RPMI8226 (cell line): ENCODE measurements at regions not wholly inside any gene's neighbourhood (a gene's known extent, or its start where the extent isn't known, plus 50 kb on each side); places are given as distances from the start of the nearest gene placed in this dataset.

Experiments used
- DNase-seq: peaks from one replicate; pipeline ENCODE4 v3.0.0-alpha.2; 2015

- no peak for DNase-seq
These were observed 53.5 kb upstream of the ACSL1 start for GRCh38 chr4:184879271-184879670.

GRCh38 chr4:184882276-184882675, 56.5 kb upstream of the ACSL1 start:
- no peak for DNase-seq

DNA sequence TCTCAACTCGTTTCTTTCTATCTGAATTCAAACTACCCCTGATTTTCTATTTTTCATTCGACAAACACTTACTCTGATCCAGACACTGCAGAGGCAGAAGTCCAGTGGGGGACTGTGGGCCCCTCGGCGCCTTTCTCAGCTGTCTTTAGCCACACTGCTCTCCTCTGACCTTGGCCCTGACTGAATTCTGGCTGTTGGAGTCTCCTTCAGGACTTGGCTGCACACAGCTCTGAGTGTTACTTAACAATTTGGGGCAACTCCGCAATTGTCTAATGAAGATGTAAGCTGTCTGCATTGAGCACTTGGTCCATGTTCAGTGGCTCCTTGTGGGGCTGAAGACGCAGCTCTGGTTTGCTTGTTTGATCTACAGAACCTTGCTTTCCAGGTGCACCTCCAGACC, 57.3 kb upstream of the ACSL1 start:
- DNase-seq, result no peak

DNA sequence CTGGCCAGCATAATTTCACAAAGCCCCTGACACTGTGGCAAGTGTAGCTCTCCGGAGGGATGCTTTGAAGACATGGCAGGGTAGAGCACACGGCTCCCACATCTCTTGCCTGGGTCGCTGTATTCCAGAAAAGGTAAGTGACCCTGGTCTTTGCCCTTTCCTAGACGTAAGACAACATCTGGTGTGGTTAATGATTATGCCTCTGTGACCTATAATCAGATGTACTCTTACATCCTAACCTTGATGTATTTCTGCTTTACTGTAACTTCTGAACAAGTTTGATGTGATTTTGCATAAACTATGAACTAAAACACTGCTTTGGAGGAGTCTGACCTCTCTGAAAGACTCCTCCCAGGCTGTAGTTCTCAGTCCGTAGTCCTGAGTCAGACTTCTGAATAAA, 59.1 kb upstream of the ACSL1 start:
- DNase-seq, result no peak

DNA sequence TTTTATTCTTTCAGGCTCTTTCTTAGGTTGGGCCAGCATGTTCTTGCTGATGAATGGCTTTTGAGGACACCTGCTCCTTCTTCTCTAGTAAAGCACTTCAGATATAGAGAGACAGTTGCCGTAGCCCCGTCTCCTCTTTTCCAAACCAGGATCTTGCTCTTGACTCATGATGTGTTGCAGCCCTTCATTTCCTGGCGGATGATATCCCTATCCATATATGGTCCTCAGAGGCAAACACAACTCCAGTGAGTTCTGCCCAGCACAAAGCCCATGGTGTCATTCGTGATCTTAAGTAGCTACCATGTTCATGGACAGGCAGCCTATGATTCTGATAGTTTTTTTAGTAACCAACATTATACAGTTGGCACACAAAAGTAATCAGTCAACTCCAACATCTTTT, 59.8 kb upstream of the ACSL1 start:
- no peak for DNase-seq

GRCh38 chr4:184887333-184887732, 61.6 kb upstream of the ACSL1 start:
- no peak for DNase-seq

DNA sequence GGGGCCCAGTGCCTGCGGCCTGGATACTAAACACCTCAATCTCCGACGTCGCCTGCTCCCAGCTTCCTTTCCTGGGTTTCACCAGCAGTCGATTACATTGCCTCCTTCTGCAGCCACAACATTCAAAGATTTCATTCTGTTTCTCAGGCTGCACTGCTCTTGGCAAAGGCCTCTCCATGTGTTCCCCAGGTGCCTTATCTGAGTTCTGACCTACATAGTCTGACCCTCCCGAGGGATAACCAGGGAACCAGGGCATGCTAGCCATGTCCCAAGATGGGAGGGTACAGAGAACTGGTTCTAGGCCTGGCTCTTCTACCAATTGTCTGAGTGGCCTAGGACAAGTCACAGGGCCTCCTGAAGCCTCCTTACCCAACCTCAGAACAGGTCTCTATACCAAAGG, 62.2 kb upstream of the ACSL1 start:
- DNase-seq, result no peak

DNA sequence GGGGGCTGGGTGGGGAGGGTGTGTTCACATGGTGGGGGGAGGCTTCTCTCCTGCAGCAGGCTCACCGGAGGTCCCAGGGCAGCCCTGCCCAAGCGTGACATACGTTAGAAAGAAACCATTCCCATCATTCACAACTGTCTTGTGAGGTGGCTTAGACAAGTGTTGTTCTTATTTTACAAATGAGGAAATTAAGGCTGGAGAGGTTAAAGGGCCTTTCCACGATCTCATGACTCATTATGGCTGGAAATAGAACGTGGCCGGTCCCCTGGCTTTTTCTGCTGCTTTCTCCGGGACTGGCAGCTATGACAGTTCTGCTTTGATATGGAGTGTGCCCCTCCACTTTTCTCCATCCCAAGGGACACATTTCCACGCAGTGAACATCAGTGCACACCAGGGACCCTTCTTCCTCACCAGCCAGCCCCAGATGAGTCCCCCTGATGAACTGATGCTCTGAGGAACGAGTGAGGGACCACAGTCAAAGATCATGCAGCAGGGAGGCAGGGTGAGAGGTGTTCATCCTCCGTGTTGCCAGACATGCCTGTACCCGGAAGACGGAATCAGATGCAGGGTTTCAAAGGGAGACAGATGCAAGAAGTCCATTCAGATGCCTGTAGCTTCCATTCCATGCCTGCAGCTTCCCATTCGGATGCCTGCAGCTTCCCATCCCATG, 64.0 kb upstream of the ACSL1 start:
- no peak for DNase-seq

DNA sequence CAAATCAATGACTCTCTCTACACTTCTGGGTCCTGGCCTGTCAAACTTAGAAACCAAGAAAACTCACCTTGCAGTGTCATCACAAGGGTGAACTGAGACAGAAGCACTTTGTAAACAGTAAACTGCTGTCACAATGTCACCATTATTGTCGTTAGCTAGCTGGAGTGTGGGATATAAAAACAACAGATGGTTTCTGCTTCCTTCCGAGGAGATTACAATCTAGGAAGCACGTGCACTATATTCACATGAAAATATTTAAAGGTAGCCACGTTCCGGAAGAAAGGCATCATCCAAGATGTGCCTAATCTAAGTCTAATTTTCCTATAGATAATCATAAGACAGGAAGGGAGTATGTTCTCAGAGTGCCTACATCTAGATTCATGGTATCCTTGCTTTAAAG, 64.7 kb upstream of the ACSL1 start:
- DNase-seq, result no peak

GRCh38 chr4:184891816-184892397, 66.1 kb upstream of the ACSL1 start:
- no peak for DNase-seq

- no peak for DNase-seq
These were observed 67.2 kb upstream of the ACSL1 start for GRCh38 chr4:184892999-184893398.

DNA sequence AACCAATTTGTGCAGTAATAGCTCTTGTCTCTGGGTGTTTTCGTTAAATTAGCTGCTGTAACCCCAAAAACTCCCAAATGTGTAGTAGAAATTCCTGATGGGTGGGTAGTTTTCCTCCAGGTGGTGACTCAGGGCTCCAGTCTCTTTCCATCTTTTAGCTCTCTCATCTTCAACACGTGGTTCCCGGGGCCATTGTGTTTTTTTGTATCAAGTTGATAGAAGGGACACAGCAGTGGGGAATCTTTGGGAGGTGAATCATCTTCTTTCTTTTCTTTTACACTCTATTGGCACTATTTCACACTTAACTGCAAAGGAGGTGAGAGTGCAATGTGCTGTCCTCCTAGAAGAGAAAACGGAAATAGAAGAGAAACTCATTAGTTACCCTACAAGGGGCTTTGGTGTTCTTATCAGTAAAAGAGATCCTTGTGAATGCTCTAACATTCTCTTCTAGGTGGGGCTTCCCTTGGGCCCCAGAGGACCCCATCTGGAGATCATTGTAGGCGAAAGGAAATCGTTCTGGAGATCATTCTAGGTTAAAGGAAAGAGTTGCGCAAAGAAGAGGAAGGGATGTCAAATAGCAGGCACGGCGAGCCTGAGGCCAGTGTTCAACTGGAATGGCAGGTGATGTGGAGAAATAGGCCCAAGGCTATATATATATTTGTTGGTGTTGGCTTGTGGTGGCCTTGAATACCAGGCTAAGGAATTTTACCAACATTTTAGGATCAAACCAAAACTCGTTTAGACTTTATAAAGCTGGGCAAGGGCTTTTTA, 68.2 kb upstream of the ACSL1 start:
- DNase-seq, result no peak

DNA sequence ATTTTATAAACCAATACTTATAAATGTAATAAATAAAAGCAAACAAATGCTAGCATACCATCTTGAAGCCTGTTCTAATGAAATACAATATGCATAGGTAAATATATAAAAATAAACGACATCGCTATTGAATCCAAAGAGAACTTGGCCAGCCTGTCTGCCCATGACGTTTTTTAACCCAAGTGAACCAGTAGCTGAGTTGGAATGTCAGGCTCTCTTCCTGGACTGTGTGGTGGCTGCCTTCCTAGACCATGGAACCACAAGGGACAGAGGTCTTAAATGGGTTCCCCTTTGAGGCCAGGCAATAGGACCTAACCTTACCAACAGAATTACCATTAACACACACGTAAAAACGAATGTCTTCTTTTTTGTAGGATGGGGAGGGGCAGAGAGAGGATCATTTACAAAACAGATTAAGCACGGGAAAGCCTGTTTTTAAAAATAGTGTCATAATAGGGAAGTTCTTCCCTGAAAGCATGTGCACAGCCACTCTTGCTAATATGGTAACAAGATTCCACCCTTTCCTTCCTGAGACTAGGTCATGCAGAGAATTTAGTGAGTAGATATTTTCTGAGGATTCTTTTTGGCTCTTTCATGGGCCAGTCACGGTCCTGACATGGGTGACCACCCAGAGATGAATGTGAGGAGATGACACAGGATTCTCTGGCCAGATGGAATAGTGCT, 69.4 kb upstream of the ACSL1 start:
- no peak for DNase-seq

- DNase-seq, result no peak
These were observed 71.3 kb upstream of the ACSL1 start for GRCh38 chr4:184896868-184897715.

DNA sequence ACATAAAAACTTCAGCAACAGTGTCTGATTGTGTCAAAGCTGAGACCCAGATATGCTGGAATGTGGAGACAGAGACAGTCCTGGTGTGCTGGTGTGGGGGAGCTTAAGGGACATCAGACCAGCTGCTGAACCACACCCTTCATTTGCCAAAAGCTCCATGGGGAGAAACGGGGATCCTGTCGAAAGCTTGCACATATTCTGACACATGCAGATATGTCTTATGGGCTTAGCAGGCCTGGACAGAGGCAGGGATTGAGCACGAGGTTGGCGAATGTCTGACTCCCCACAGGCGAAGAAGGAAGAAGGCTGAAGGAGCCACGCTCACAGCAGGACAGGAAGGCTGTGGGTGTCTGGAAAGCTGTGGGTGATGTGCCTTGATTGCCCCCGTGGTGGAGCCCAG, 72.1 kb upstream of the ACSL1 start:
- no peak for DNase-seq

DNA sequence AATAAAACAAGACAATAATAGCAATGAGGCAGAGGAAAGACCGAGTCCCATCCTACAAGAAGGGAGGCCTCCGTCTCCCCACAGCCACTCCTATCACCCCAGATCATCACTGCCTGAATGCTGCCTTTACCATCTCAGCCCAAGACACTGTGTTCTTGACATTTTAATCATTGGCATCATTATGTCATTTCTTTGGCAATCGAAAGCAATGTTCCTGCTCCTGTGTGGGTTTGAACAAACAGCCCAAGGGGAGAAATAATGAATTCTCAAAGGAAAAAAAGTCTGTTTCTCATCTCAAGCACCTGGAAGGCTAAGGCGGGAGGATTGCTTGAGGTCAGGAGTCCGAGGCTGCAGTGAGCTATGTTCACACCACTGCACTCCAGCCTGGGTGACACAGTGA, 73.0 kb upstream of the ACSL1 start:
- DNase-seq, result no peak

DNA sequence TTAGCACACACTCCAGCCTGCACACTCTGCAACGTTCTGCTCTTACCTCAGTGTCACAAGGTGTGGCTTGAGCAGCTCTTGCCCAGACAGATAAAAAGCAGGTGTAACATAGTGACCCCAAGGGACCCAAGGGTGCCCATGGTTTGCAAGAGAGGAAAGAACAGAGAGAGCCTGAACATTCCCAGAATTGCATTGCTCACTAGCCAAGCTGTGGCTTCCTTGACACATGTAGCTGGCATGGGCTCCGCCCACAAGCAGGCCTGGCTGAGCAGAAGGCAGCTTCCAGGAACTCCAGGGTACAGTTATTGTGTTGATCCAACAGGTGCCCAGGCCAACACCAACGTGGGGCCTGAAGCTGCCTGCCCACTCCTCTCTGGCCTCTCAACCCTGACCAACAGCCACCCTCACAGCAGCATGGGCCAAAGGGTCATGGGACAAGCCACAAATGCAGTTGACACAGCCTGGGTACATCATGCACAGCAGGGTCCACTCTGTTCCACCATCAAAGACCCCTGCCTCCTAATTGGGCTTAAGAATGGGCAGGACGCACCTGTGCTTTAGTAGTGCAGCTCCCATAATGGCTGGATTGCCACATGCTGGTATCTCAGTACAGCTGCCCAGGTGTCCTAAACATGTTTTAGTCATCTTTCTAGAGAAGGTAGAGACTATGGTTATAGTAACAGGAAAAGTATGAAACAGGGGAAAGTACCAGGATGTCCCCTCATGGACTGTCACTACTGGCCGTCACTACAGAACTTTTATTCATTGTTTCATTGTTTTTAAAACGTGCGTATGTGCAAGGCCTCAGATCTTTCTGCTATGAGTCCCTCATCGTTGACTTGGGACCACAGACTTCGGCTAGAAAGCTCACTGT, 73.7 kb upstream of the ACSL1 start:
- no peak for DNase-seq

- DNase-seq, result no peak
These were observed 74.4 kb upstream of the ACSL1 start for GRCh38 chr4:184900184-184900583.

GRCh38 chr4:184902550-184902949, 76.8 kb upstream of the ACSL1 start:
- no peak for DNase-seq

DNA sequence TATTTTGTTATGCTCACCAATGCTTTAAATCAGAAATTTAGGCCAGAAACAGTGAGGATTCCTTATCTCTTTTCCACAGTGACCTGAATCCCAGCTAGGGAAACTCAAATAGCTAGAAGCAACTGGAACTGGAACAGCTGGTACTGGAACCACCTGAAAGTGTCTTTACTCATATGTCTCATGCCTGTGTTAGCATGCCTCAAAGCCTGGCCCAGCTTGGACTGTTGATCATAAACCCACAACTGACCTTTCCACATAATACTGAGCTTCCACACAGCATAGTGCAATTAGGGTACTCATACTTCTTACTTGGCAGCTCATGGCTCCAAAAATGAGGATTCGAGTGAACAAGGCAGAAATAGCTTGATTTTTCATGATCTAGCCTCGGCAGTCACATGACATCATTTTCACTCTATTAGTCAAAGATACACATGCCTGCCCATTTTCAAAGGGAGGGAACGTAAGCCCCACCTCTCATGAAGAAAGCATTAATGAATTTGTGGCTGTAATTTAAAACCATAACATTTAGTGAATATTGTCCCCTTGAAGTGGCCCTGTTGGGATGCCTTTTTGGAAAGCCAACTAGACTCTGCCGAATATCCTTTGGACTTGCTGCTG, 80.8 kb upstream of the ACSL1 start:
- DNase-seq, result no peak

DNA sequence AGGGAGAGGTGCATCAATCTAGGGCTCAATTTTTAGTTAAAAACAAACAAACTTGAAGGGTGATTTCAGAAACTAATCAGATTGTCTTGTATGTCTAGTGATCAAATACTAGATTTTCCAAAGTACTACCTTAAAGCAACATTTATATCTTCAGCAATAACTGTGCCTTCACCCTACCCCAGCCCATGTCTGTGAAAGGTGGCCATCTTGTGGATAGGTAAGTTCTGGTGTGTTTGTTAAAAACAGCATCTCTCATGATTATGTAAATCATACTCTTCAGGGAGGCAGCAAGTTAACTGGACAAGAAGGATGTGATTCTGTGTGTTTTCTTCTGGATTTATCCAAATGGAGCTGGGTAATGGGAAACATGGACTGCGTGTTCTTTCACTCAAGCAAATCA, 81.4 kb upstream of the ACSL1 start:
- no peak for DNase-seq
